ENCODE measurements at regions not wholly inside any gene's neighbourhood (a gene's known extent, or its start where the extent isn't known, plus 50 kb on each side); places are given as distances from the start of the nearest gene placed in this dataset.

- TF ChIP-seq CTCF (IDR thresholded peaks at IDR 0.05; ENCODE audit: low read length) (no peak), EZH2 (optimal IDR thresholded peaks at IDR 0.05; ENCODE audit: low read depth, low read length) (no peak), EZH2phosphoT487 (IDR thresholded peaks at IDR 0.05; ENCODE audit: low read length) (no peak)
These were observed 1042.2 kb downstream of the EPHA7 start for GRCh38 chr6:92377137-92377536.

All from MM.1S (cell line).